Stomach (tissue), 8 donors: ENCODE measurements at regions not wholly inside any gene's neighbourhood (a gene's known extent, or its start where the extent isn't known, plus 50 kb on each side); places are given as distances from the start of the nearest gene placed in this dataset.

Source experiments
- DNase-seq, 2 donors: peaks; one replicate each; pipeline versions ENCODE4 v3.0.0 to v3.0.0-alpha.2; 2013 to 2019
- H3K27ac ChIP-seq, 5 donors: fragments of 200-600 bp in 4 of 5; sonication (generic) in 4 of 5; one replicate each; pipeline ENCODE4 v1.5.1; 2013 to 2019; ENCODE audit warnings: mild to moderate bottlenecking in 1 of 5, moderate library complexity in 1 of 5
- H3K27me3 ChIP-seq, 3 donors: fragments of 200-600 bp; sonication (generic); one replicate each; pipeline ENCODE4 v1.5.1; 2017 to 2019; ENCODE audit warnings: mixed run types in 1 of 3
- H3K36me3 ChIP-seq, 4 donors: fragments of 200-600 bp; sonication (generic); 1 replicate in 3 of 4; 2 replicates in 1 of 4; pipeline ENCODE4 v1.5.1; 2016 to 2019
- H3K4me1 ChIP-seq, 4 donors: fragments of 200-600 bp; sonication (generic); one replicate each; pipeline ENCODE4 v1.5.1; 2016 to 2019
- H3K4me3 ChIP-seq, 4 donors: fragments of 200-600 bp; sonication (generic) in 3 of 4; one replicate each; pipeline ENCODE4 v1.5.1; 2016 to 2019; ENCODE audit warnings: mild to moderate bottlenecking in 1 of 4
- H3K9me3 ChIP-seq, 4 donors: fragments of 200-600 bp; sonication (generic); one replicate each; pipeline ENCODE4 v1.5.1; 2016 to 2019
- CTCF ChIP-seq, 7 experiments: fragments of 450-650 bp in 4 of 7; fragments of 200-600 bp in 3 of 7; sonication (generic) in 3 of 7; IDR thresholded peaks; one replicate each; pipeline ENCODE4 v1.5.1; 2016 to 2019; ENCODE audit warnings: antibody characterized with exemption in 7 of 7, control low read depth in 2 of 7, mild to moderate bottlenecking in 1 of 7
- EP300 ChIP-seq: sonication (generic); formaldehyde crosslinking; IDR thresholded peaks from one replicate; pipeline ENCODE4 v1.6.1; 2017; ENCODE audit warnings: antibody characterized with exemption
- POLR2A ChIP-seq, 4 donors: fragments of 450-650 bp; IDR thresholded peaks; one replicate each; pipeline ENCODE4 v1.6.1; 2016; ENCODE audit warnings: antibody characterized with exemption in 4 of 4, control low read depth in 2 of 4, mild to moderate bottlenecking in 1 of 4, moderate library complexity in 1 of 4
- POLR2AphosphoS5 ChIP-seq, 3 donors: sonication (generic); formaldehyde crosslinking; IDR thresholded peaks; one replicate each; pipeline ENCODE4 v1.6.1; 2016; ENCODE audit warnings: antibody characterized with exemption in 3 of 3
- WGBS, 5 donors: extraction: QIAGEN DNeasy Blood & Tissue Kit in 3 of 5; methylation state at CpG; one replicate each; pipeline versions ENCODE4 v1.1.5 to v1.1.7; 2013 to 2018; 5-methylcytosine and 5-hydroxymethylcytosine counted together
- intact Hi-C: fragments of 100-400 bp; cut with DNase I; formaldehyde crosslinking; loops from one replicate; pipeline ENCODE4 v1.15.1; 2023; ENCODE audit warnings: low total_unique reads
- donor health status: healthy with polysubstance abuse.
- donor health status: Bipolar disorder and iron deficiency.
- donor health status: healthy.

DNA sequence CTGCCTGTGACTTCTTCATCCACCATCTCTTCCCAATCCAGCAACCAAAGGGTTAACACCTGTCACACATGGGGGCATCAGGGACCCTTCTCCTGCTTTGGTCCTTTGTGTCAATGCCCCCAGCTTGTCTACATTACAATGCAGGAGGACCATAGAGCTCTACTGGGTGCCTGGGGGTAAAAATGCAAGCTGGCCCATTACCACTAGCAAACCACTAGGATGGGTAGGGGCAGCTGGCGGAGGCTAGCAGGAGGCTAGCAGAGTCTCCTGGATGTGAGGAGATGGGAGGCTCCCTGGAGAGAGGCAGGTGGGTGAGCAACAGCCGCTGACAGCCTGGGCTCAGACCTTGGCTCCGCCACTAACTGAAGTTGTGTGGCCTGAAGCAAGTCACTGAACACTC lies 153.4 kb upstream of the SKOR2 start:
- DNase-seq: no peak
- intact Hi-C loops: no loop called here
- 78 to 85% (median 83%) methylated on average over 3 of the region's 3 CpGs for WGBS, 5 donors
- Histone ChIP-seq H3K27me3 (no peaks in the 10 kb centered on the region), H3K36me3 (no peaks in the 10 kb centered on the region), H3K4me1 (no peaks in the 10 kb centered on the region), H3K9me3 (no peaks in the 10 kb centered on the region), H3K27ac (no peak overlapping the region), H3K4me3 (no peak overlapping the region)
- TF ChIP-seq POLR2A (IDR thresholded peaks at IDR 0.05) (no peak), POLR2AphosphoS5 (IDR thresholded peaks at IDR 0.05) (no peak), CTCF (IDR thresholded peaks at IDR 0.05) (no peak)

DNA sequence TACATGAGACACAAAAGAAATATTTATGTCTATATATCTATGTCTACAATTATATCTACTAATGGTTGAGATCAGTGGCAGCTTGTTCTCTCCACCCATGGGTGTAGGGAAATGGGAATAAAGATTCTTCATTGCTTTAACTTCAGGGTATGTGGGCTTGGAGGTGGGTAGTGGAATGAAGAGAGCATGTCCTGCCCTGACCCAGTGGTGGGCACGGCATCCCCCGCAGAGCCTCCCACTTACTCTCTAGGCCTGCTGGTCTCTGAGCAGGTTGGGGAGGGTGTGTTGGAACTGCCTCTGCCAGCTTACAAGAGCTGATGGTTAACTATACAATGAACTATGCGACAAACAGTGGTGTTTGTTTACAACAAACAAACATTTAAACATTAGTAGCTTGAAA lies 152.5 kb upstream of the SKOR2 start:
- no peaks in the 10 kb centered on the region for H3K36me3 ChIP-seq
- TF ChIP-seq POLR2AphosphoS5 (IDR thresholded peaks at IDR 0.05) (no peak), CTCF (IDR thresholded peaks at IDR 0.05) (no peak), EP300 (no peak), POLR2A (IDR thresholded peaks at IDR 0.05) (no peak)
- 36 to 59% (median 50%) methylated on average over 3 of the region's 3 CpGs for WGBS, 5 donors
- DNase-seq: no peak
- no peaks in the 10 kb centered on the region for H3K4me1 ChIP-seq
- H3K4me3 ChIP-seq: no peak overlapping the region
- no peaks in the 10 kb centered on the region for H3K27me3 ChIP-seq
- H3K9me3 ChIP-seq: no peaks in the 10 kb centered on the region
- H3K27ac ChIP-seq: no peak overlapping the region
- intact Hi-C loops: no loop called here

GRCh38 chr18:47403317-47403716 lies 151.9 kb upstream of the SKOR2 start:
- Histone ChIP-seq H3K4me3 (no peak overlapping the region), H3K27me3 (no peaks in the 10 kb centered on the region), H3K36me3 (no peaks in the 10 kb centered on the region), H3K9me3 (no peaks in the 10 kb centered on the region), H3K4me1 (no peaks in the 10 kb centered on the region), H3K27ac (no peak overlapping the region)
- intact Hi-C loops: no loop called here
- no peak for DNase-seq
- WGBS, 5 donors: 38 to 61% (median 43%) methylated on average over 8 of the region's 8 CpGs
- no peak for TF ChIP-seq POLR2A (IDR thresholded peaks at IDR 0.05)
- TF ChIP-seq EP300: no peak
- no peak for TF ChIP-seq POLR2AphosphoS5 (IDR thresholded peaks at IDR 0.05)
- TF ChIP-seq CTCF (IDR thresholded peaks at IDR 0.05): no peak

GRCh38 chr18:47399475-47399874 lies 148.0 kb upstream of the SKOR2 start:
- H3K27me3 ChIP-seq: no peaks in the 10 kb centered on the region
- intact Hi-C loops: no loop called here
- TF ChIP-seq EP300 (no peak), CTCF (IDR thresholded peaks at IDR 0.05) (no peak), POLR2AphosphoS5 (IDR thresholded peaks at IDR 0.05) (no peak), POLR2A (IDR thresholded peaks at IDR 0.05) (no peak)
- no peaks in the 10 kb centered on the region for H3K4me1 ChIP-seq
- H3K36me3 ChIP-seq: no peaks in the 10 kb centered on the region
- H3K4me3 ChIP-seq: no peak overlapping the region
- peaks cover 0 to 11% (median 7%) of the 10 kb centered on the region in 4 donors for H3K9me3 ChIP-seq
- no peak for DNase-seq
- no peak overlapping the region for H3K27ac ChIP-seq
- 69 to 74% (median 72%) methylated on average over 1 of the region's 1 CpG; no CpG with 5 or more reads in 1 of the 5 donors for WGBS, 5 donors
